DND-41 (cell line): ENCODE measurements at regions not wholly inside any gene's neighbourhood (a gene's known extent, or its start where the extent isn't known, plus 50 kb on each side); places are given as distances from the start of the nearest gene placed in this dataset.

Source experiments
- EZH2 ChIP-seq: IDR thresholded peaks from 3 replicates; pipeline ENCODE4 v1.6.1; 2012; ENCODE audit warnings: borderline replicate concordance, low read depth, mild to moderate bottlenecking, moderate library complexity, low read length, inconsistent platforms; ENCODE audit not compliant: severe bottlenecking
- TF ChIP-seq, protein P1 (sequence below): IDR thresholded peaks from 2 replicates; pipeline ENCODE4 v1.5.1; 2012; ENCODE audit warnings: borderline replicate concordance, low read length, moderate library complexity, mild to moderate bottlenecking; ENCODE audit not compliant: poor library complexity, severe bottlenecking; ENCODE audit errors: extremely low read depth

DNA sequence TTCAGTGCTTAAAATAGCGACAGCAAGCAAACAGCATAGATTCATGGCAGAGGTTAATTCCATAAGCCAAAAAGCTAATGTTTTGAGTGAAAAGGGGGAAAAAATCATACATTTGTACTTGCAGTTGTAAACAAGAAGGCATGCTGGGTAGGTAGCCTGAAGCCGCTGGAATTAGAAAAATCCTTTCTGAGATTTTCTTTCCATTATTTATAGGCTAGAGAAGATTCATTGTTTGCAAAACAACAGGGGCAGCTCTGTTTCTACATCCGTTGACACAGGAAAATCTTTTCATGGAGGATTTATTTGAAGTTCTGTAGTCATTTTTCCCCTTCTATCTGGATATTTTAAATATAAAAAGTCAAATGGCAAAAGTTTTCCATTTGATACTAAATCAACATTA lies 843.9 kb downstream of the QKI start:
- TF ChIP-seq, protein P1, sequence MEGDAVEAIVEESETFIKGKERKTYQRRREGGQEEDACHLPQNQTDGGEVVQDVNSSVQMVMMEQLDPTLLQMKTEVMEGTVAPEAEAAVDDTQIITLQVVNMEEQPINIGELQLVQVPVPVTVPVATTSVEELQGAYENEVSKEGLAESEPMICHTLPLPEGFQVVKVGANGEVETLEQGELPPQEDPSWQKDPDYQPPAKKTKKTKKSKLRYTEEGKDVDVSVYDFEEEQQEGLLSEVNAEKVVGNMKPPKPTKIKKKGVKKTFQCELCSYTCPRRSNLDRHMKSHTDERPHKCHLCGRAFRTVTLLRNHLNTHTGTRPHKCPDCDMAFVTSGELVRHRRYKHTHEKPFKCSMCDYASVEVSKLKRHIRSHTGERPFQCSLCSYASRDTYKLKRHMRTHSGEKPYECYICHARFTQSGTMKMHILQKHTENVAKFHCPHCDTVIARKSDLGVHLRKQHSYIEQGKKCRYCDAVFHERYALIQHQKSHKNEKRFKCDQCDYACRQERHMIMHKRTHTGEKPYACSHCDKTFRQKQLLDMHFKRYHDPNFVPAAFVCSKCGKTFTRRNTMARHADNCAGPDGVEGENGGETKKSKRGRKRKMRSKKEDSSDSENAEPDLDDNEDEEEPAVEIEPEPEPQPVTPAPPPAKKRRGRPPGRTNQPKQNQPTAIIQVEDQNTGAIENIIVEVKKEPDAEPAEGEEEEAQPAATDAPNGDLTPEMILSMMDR = no peak
- no peak for TF ChIP-seq EZH2
